GM21381 (cell line): ENCODE measurements at regions not wholly inside any gene's neighbourhood (a gene's known extent, or its start where the extent isn't known, plus 50 kb on each side); places are given as distances from the start of the nearest gene placed in this dataset.
"Not testable (repeated sequence)": the region's sequence is repeated elsewhere in the genome, so short reads cannot be mapped to it uniquely, and the experiment has no call there.

Source experiments
- ATAC-seq: cut with Tn5 transposase; IDR thresholded peaks from one replicate; pipeline ENCODE4 v1.9.1; 2021; ENCODE audit warnings: mild to moderate bottlenecking, moderate library complexity; ENCODE audit not compliant: unreplicated experiment

DNA sequence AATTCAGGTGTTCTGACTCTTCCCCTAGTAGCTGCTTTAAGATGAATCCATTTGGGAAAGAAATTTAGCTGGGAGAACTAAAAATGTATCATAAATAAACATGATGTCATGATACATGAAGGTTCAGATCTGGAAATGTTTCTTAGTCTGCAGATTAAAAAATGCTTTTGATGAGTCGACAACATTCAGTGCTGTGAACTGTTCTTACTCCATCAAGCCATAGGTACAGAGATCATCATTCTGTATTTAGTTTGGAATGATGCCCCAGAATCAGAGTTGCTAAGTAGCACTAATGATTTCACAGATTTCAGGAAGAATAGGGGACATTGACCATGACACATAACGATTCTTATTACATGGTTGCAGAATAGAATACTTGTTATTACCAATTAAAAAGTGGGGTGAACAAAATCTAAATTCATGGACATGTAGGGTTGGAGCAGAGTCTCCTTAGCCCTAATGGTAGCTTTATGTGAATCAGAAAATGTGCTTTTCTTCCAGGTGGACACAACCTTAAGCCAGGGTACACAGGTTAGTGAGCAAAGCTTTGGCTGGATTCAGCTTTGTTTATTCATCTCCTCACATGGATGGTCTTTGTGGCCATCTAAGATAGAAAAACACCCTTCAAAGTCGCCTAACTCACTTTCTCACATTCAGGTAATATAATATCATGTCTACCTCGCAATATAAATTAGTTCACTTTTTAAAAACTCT lies 205.4 kb upstream of the SEL1L start:
- no peak for ATAC-seq

DNA sequence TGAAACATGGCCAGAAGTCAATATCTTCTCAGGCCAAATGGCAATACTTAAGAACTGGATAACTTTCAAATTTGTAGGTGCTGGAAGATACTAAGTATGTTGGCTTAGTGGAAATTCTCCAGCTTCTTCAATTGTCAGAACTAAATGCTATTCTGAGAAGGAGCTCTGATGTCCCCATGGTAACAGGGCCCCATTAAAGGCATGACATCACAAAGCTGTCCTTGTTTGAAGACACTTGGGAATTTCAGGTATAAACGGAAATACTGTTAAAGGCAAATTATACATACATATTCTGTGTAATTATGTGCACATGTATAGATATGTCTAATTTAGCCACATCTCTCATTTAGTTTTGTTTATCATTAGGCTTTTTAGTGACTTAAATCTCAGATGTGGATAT lies 210.0 kb upstream of the SEL1L start:
- ATAC-seq: no peak

DNA sequence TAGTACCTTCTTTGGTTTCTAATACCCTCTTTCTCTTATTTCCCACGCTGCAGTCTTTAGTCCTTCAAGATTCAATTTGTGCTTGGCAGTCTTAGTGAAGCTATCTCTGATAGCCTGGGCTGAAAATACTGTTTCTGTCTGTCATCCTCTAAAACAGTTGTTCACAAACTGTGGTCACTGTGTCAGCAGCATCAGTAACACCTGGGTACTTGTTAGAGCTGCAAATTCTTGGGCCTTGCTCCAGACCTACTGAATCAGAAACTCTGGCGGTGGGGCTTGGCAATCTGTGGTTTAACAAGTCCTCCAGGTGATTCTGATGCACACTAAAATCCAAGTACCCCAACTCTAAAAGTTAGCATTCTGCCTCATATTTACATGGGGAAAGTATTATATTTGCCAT lies 217.5 kb upstream of the SEL1L start:
- no peak for ATAC-seq

DNA sequence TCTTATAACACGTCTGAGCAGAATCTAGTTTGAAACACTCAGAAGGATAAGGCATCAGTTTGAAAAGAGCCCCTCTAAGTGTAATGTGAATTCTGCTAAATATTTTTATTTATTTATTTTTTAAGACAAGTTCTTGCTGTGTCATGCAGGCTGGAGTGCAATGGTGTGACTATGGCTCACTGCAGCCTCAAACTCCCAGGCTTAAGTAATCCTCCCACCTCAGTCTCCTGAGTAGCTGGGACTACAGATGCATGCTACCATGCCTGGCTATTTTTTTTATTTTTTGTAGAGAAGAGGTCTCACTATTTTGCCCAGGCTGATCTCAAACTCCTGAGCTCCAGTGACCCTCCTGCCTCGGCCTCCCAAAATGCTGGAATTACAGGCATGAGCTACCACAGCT lies 225.9 kb upstream of the SEL1L start:
- no peak for ATAC-seq

DNA sequence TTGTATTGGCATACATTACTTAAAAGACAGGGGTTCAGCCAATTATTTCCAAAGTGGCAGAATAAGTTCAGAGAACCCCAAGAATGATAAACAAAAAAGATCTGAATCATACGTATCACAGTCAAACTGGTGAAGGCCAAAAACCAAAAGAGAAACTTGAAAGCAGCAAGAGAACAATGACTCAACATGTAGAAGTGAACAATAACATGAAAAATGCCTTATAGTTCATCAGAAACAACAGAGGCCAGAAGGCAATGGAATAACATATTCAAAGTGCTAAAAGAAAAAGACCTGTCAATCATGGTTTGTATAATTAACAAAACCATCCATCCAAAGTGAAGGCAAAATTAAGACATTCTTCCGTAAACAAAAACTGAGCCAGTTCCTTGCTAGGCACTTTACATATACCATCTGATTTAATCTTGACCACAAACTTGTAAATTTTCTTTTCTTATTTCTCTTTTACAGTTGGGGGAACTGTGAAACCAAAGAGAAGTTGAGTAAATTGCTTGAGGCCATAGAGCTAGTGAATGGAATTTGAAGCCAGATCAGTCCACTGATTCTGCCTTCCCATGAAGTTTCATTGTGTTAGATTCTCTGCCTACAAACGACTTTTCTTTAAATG lies 232.1 kb upstream of the SEL1L start:
- ATAC-seq: no peak

DNA sequence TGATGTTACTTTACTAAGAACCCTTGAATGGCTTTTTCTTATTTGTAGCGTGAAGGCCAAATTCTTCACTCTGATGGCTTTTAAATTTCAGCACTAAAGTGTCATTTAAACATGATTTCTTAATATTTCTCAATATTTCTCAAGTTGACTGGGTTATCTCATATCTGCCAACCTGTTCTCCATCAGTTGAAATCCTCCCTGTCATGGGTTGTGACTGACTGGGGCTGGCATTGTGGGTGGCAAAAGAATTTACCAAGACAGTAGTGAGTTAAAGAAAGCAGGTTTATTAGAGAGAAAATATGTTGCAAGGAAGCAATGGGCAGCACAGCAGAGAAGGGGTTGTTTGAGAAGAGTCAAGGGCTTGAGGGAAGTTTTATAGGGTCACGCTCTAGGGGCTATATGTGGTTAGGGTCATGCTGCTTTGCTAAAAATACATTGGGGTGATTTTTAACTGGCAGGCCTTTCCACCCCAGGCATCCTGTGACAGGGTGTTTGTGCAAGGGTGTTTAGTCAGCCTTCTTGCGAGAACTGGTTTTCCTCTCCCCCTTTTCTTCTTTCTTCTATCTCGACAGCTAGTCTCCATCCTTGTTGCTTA lies 232.8 kb upstream of the SEL1L start:
- ATAC-seq: no peak

DNA sequence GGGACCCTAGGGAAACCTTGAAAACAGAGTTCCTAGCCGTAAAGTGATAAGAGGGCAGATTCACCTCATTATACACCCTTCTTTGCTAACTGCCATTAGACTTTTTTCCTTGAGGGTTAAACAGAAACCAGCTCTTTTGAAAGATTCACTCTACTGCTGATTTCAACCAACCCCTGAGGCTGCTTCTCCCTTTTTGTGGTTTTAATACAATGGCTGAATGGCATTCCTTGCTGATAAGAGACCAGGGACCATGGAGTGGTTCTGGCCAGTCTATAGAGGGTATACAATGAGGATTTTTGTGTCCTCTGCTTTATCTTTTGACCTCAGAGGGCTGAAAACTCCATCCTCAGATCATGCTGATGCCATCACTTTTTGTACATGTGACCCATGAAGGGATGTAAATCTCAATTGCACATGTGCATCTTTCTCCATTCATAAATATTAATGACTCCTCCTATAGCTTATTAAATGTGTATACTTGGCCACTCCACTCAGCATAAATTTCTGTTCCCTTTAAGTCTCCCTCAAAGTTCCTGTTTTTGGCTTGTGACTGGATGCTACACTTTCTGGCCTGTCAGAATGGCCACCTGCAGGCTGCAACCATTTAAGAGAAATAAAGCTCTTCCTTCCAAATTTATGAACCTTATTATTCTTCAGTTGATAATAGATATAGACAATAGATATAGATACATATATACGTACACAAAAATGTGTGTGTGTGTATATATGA lies 233.8 kb upstream of the SEL1L start:
- no peak for ATAC-seq

DNA sequence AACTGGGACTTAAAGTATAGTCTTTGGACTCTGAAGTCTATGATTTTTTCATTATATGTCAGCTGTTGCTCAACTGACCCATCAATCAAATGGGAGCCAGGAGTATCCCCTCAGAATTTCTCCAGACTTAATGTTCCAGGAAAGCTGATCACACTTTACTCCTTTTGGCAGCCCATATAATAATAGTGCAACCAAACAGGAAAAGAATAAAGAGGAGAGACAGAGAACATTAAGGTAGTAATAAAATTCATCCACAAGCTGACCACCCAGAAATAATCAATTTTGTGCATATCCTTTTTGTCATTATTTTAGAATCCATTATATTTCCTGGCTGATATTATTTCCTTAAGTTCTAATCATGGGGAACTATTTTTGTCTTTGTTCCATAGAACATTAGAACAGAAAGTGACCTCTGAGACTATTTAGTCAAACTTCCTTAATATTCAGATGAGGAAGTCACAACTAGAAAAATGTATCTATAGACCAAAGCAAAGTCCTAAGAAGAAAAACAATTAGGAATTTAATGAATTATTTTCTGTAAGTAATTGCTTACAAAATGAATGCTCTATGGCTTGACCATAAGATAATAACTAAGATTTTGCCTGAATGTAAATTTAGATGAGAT lies 238.1 kb upstream of the SEL1L start:
- ATAC-seq: no peak

DNA sequence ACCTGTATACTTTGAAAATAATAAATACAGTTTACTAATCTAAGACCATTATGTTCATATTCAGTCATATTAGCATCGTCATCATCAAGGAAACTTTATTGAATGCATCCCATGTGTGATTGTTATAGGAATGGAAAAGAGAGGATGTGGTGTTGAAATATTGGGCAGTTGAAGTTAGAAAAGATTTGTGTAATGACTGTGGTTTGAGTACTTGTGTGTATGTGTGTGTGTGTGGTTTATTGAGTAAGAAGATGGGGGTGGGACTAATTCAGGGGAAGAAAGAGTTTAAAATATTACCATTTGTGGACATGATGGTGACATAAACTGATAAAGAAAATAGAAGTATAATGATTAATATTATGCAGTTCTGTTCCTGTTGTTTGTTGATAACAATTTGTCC lies 238.7 kb upstream of the SEL1L start:
- ATAC-seq: no peak

DNA sequence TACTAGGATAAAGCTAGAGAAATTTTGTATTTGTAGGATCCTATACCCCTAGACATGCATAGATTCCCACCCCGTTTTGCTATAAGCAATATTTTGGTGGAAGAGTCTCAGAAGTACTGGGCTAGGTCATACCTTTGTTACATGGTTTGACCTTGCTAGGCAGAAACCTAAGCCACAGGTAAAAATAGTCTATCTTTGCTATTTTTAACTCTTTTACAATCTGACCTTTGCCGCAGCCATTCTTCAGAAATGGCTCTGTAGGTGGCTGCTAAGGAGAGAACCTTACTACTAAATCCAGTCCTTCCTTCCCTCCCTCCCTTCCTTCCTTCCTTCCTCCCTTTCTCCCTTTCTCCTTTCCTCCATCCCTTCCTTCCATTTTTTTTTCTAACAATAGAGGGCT lies 242.9 kb upstream of the SEL1L start:
- no peak for ATAC-seq

DNA sequence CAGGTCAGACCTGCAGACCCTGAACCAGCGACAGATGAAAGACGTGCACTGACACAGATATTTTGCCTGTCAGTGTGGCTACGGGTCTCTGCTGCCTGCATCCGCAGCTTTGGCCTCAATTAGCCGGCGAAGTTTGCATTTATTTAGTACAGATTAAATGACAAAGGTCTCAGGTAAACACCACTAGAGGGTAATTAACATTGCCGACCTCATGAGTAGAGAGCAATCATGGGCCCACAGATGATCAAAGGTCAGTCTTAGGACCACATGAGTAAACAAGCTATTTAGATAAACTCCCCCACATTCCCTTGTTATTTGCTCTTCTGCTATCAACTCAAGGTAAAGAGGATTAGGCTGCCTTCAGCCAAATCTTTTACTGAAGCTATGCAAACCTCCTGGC lies 248.1 kb upstream of the SEL1L start:
- ATAC-seq: not testable (repeated sequence)

DNA sequence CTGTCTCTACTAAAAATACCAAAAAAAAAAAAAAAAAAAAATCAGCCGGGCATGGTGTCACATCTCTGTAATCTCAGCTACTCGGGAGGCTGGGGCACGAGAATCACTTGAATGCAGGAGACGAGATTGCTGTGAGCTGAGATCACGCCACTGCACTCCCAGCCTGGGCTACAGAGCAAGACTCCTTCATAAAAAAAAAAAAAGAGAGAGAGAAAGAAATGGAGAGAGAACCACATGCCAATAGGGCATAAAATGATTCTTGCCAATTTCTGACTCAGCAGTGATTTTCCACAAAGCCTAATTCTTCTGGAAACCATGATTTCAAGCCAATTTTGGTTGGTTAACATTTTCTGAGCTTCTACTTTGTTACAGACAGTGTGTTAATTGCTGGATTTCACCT lies 250.4 kb upstream of the SEL1L start:
- no peak for ATAC-seq

DNA sequence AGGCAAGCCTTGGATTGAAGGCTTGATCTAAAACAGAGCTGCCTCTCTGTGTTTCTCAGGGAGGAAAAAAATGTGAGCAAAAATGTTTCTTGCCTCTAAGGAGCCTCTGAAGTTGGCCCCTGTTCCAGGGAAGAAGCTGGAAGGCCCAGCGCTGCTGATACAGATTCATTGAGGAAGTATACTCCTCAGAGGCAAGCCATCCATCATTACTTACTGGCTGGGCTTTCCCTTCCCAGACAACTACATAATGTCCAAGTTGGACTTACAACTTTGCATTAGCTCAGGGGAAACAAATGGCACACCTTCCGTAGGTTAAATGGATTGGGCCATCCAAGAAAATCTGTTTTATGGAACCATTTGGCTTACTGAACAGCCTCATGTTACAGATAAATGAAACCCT lies 263.7 kb upstream of the SEL1L start:
- ATAC-seq: no peak

DNA sequence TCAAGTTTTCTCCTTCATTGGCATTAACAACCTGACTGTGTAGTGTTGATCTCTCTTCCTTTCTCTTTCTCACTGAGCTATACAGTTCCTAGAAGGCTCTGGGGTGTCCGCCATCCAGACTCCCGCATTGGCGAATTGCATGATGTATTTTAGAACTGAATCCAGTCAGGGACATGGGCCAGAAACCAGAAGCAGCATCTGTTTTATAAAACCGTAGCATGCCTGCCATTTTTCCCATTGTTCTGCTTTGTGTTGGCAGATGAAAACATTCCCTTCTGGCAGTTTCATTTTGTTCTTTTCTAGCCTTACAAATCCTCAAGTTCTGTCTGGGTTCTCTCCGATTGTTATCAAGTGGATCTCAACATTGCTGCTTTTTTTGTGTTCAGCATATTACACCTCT lies 268.3 kb upstream of the SEL1L start:
- ATAC-seq: no peak

DNA sequence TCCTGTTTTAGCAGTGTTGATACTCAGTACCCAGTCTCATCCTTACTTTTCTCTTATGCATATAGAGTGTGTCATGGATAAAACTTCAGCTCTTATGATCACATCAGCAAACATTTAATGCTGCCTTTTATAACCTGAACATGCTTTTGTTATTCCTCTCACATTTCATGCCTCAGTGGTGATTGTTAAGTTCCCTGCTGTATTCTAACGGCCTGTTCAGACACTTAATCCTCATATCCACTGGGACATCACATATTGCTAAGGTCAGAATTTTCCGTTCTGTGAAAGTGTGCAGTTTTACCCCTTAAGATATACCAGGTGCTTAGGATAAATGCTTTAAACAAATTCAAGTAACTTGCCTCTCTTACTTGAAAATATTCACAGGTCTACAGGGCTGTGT lies 268.7 kb upstream of the SEL1L start:
- no peak for ATAC-seq

DNA sequence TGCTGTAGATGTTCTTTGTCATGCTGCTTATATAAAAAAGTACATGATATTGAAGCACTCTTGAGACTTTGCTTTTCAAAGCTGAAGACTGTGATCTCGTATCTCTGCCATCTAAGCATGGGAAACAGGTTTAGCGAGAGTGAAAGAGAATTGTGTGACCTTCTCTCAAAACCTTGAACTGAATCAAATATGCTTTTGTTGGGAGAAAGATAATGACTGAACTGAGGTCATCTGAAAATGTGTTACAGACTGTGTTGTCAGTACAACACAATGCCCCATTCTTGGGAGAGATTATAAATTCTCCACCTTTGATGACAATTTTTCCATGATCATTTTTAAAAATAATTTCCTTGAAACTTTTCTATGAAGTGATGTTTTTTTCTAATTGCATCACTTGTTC lies 272.1 kb upstream of the SEL1L start:
- ATAC-seq: no peak

DNA sequence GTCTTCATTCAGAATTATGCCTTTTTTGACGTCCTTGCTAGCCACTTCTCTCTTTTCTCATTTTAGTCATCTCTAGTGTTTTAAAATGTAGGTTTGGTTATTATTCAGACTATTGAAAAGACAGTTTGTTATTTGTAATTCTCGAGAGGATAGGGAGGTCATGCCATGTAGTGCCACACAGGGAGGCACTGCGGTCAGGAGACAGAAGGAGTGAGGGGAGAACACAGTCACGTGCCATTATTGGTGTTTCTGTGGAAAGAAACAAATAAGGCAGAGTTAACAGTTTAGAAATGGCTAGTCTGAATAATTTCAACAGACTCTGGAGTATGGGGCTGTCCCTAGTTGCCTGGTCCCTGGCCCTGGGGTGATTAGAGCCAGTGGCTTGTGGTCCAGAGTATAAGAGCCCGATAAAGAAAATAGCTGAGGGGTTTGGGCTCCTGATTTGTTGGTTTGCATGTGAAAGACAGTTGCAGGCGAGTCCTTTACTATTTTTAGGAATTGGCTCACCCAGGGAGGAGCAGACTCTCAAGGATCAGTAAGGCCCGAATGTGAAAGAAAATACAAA lies 278.1 kb upstream of the SEL1L start:
- ATAC-seq: no peak

DNA sequence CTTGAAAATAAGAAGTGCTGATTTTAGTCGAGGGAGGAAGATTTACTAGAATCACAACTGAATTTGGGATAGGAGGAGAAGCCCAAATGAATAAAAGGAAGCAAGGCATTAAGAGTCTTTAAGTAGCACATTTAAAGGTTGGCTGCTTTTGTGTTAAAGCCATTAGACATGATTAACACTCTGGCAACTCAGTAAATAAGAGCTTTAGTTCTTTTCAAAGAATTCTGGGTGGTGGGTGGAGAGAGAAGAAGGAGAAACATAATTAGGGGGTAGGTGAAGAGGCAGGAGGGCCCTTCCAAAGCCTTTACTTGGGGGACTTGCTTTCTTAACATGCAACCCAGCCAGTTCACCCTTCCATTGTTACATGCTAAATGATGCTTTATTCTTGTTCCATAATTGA lies 284.6 kb upstream of the SEL1L start:
- ATAC-seq: no peak

DNA sequence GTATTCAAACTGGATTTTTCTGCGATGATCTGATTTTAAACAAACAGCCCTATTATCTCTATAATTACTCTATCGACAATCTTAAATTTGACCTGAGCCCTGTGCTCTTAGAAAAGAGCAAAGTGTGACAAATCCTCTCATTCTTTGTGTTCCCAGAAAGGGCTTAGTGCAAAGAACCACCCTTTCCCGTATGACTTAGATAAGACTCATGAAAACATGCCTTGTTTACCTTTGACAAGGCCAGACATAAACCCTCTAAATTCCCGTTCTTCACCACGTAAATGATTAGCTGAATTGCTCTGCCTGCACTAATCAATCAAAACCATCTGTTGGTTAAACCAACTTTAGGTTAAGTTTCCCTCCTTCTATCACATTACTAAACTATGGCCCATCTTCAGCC lies 285.7 kb upstream of the SEL1L start:
- ATAC-seq: no peak

DNA sequence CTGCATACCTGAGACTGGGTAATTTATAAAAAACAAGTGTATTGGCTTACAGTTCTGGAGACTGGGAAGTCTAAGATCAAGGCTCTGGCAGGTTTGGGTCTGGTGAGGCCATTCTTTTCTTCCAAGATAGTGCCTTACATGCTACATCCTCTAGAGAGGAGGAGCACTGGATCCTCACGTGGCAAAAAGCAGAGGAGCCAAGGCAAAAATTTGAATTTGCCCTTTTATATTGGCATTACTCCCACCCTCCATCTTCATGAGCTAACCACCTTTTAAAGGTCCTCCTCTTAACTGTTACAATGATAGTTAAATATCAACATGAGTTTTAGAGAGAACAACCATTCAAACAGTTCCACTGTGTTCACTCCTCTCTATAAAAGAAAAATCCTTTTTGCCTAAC lies 286.3 kb upstream of the SEL1L start:
- ATAC-seq: no peak

DNA sequence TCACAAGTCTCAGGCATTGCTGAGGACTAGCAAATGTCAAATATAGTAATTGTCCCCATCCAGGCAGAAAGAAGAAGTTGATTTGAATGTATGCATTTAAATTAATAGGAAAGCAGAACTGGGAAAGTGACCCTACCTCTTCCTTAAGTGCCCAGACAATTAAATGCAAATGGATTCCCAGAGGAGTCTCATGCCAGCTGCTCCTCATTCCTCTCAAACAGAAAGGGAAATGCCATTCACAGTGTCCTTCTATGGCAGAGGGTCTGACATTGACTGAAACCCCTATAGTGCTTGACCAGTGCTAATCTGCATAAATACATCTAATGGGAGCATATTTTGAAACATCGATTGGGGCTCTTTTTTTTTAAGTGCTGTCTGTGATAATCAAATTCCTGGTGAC lies 292.4 kb upstream of the SEL1L start:
- no peak for ATAC-seq
